Gastroesophageal sphincter (tissue), 4 donors: ENCODE measurements at regions not wholly inside any gene's neighbourhood (a gene's known extent, or its start where the extent isn't known, plus 50 kb on each side); places are given as distances from the start of the nearest gene placed in this dataset.

Experiments used
- ATAC-seq: fragments of 150-250 bp; one replicate; pipeline ENCODE4 v1.9.1; 2016; ENCODE audit warnings: mild to moderate bottlenecking, moderate library complexity
- H3K27ac ChIP-seq, 4 donors: fragments of 200-600 bp; sonication (generic) in 3 of 4; 1 replicate in 3 of 4; 2 replicates in 1 of 4; pipeline ENCODE4 v1.5.1; 2016 to 2019
- H3K27me3 ChIP-seq: fragments of 200-600 bp; sonication (generic); one replicate; pipeline ENCODE4 v1.5.1; 2019
- H3K36me3 ChIP-seq, 2 donors: fragments of 200-600 bp; sonication (generic); one replicate each; pipeline ENCODE4 v1.5.1; 2019; ENCODE audit warnings: control low read depth in 1 of 2
- H3K4me1 ChIP-seq, 3 donors: fragments of 200-600 bp; sonication (generic); 1 replicate in 2 of 3; 2 replicates in 1 of 3; pipeline ENCODE4 v1.5.1; 2016 to 2019; ENCODE audit warnings: control low read depth in 2 of 3
- H3K4me3 ChIP-seq, 2 donors: fragments of 200-600 bp; sonication (generic); one replicate each; pipeline ENCODE4 v1.5.1; 2019; ENCODE audit warnings: mild to moderate bottlenecking in 1 of 2, moderate library complexity in 1 of 2
- H3K9me3 ChIP-seq, 3 donors: fragments of 200-600 bp; sonication (generic); one replicate each; pipeline ENCODE4 v1.5.1; 2017 to 2019; ENCODE audit warnings: control low read depth in 2 of 3
- EP300 ChIP-seq: sonication (generic); formaldehyde crosslinking; IDR thresholded peaks from one replicate; pipeline ENCODE4 v1.6.1; 2017; ENCODE audit warnings: antibody characterized with exemption, mild to moderate bottlenecking
- POLR2A ChIP-seq, 2 donors: fragments of 450-650 bp; IDR thresholded peaks; one replicate each; pipeline ENCODE4 v1.6.1; 2017; ENCODE audit warnings: antibody characterized with exemption in 2 of 2, mild to moderate bottlenecking in 2 of 2, moderate library complexity in 1 of 2
- POLR2AphosphoS5 ChIP-seq: sonication (generic); formaldehyde crosslinking; IDR thresholded peaks from one replicate; pipeline ENCODE4 v1.6.1; 2017; ENCODE audit warnings: antibody characterized with exemption
- WGBS, 2 donors: methylation state at CpG; one replicate each; pipeline ENCODE4 v1.1.5; 2018; ENCODE audit warnings: low coverage in 1 of 2; 5-methylcytosine and 5-hydroxymethylcytosine counted together
- TF ChIP-seq, protein P1 (sequence below), 4 experiments: fragments of 200-600 bp in 2 of 4; fragments of 450-650 bp in 2 of 4; sonication (generic) in 1 of 4; IDR thresholded peaks; one replicate each; pipeline ENCODE4 v1.5.1; 2017 to 2019; ENCODE audit warnings: antibody characterized with exemption in 4 of 4, mild to moderate bottlenecking in 2 of 4, moderate library complexity in 2 of 4

DNA sequence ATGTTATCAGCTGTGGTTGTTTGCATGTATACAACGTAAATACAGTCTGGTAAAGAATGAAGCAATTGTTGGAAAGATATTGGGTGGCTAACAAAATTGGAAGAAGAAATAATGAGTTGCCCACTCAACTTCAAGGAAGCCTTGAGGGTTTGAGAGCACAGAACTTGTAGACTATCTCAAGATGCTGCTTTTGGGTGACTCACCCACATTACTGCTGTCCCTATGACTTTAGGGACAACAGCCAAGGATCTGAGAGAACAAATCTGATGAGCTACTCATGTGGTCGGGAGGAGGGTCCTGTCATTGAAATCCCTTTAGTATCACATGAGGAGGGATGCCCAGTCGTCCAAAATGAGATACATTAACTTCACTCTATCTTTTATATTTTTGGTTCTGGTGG, 261.8 kb downstream of the GAS1 start:
- Histone ChIP-seq H3K4me1 (peaks cover 0 to 11% (median 0%) of the 10 kb centered on the region in 3 donors), H3K36me3 (no peaks in the 10 kb centered on the region), H3K27me3 (no peaks in the 10 kb centered on the region), H3K4me3 (no peak overlapping the region), H3K9me3 (no peaks in the 10 kb centered on the region), H3K27ac (no peak overlapping the region)
- 86 to 100% methylated on average over 3 of the region's 3 CpGs for WGBS, 2 donors
- TF ChIP-seq EP300 = no peak
- TF ChIP-seq POLR2A (IDR thresholded peaks at IDR 0.05) = no peak
- TF ChIP-seq POLR2AphosphoS5 = no peak
- TF ChIP-seq, protein P1, sequence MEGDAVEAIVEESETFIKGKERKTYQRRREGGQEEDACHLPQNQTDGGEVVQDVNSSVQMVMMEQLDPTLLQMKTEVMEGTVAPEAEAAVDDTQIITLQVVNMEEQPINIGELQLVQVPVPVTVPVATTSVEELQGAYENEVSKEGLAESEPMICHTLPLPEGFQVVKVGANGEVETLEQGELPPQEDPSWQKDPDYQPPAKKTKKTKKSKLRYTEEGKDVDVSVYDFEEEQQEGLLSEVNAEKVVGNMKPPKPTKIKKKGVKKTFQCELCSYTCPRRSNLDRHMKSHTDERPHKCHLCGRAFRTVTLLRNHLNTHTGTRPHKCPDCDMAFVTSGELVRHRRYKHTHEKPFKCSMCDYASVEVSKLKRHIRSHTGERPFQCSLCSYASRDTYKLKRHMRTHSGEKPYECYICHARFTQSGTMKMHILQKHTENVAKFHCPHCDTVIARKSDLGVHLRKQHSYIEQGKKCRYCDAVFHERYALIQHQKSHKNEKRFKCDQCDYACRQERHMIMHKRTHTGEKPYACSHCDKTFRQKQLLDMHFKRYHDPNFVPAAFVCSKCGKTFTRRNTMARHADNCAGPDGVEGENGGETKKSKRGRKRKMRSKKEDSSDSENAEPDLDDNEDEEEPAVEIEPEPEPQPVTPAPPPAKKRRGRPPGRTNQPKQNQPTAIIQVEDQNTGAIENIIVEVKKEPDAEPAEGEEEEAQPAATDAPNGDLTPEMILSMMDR (IDR thresholded peaks at IDR 0.05) = no peak
- no peak for ATAC-seq

DNA sequence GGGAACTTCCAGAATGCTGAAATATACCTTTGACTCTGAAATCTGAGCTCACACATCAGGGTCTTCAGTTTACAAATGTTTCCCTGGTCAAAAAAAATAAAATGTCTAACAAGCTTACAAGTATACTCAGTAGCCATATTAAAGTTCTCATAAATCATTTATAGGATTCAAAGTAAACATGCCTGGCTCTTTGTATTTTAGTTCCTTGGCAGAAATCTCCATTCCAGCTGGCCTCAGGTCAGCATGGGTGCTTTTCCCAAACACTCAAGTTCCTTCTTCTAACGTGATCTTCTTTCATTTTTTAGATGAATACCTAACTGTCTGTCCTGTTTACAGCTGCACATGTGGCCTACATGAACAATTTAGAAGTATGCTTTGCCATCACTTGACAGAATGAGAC, 263.2 kb downstream of the GAS1 start:
- Histone ChIP-seq H3K36me3 (no peaks in the 10 kb centered on the region), H3K4me3 (no peak overlapping the region), H3K9me3 (no peaks in the 10 kb centered on the region), H3K4me1 (peaks cover 0 to 11% (median 0%) of the 10 kb centered on the region in 3 donors), H3K27ac (no peak overlapping the region), H3K27me3 (no peaks in the 10 kb centered on the region)
- no peak for ATAC-seq
- 0 to 14% methylated on average over 1 of the region's 1 CpG for WGBS, 2 donors
- no peak for TF ChIP-seq POLR2A (IDR thresholded peaks at IDR 0.05)
- no peak for TF ChIP-seq POLR2AphosphoS5
- TF ChIP-seq EP300 = no peak
- TF ChIP-seq, protein P1 (IDR thresholded peaks at IDR 0.05) = no peak

DNA sequence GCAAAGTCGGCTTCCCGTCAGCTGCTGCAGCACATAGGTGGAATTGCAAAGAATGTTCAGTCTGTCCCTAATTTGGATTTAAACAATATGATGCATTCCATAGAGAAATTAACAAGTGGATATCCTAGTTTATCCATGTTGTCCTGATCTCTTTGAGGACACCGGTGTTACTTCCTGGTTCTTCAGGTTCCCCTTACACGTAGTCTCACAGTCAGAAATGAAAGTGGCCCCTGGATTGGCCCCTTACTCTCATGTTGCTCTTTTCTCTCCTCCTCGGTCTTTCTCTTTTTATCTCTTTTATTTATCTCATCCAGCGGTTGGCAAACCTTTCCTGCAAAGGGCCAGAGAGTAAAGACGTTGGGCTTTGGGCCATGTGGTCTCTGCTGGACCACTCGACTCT, 265.1 kb downstream of the GAS1 start:
- ATAC-seq = no peak
- no peaks in the 10 kb centered on the region for H3K27me3 ChIP-seq

DNA sequence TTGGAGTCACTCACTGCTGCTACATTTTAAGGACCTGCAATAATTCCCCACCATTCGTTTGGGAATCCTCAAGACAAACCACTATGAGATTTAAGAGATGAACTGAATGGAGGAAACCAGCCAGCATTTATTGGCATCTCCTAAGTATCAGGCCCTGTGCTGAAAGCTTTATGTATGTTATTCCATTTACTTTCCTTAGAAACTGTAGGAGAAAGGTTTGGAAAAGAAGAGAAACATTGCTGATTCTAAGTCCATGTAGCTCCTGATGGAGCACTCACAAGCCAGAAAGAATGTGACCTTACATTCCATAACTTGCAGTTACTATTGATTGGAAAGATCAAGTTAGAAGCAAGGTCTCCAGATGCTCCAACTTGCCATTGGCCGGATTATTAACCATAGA, 267.4 kb downstream of the GAS1 start:
- Histone ChIP-seq H3K27me3 (no peaks in the 10 kb centered on the region), H3K27ac (no peak overlapping the region), H3K4me1 (peaks cover 0 to 11% (median 0%) of the 10 kb centered on the region in 3 donors), H3K36me3 (no peaks in the 10 kb centered on the region), H3K4me3 (no peak overlapping the region), H3K9me3 (no peaks in the 10 kb centered on the region)
- WGBS, 2 donors = 89 to 100% methylated on average over 2 of the region's 2 CpGs
- ATAC-seq = no peak
- TF ChIP-seq POLR2A (IDR thresholded peaks at IDR 0.05) = no peak

More for the DNA sequence above, 265.1 kb downstream of the GAS1 start:
- 95 to 100% methylated on average over 3 to 8 of the region's 8 CpGs for WGBS, 2 donors
- TF ChIP-seq EP300 = no peak
- TF ChIP-seq, protein P1 (IDR thresholded peaks at IDR 0.05) = no peak
- TF ChIP-seq POLR2AphosphoS5 = no peak
- no peak for TF ChIP-seq POLR2A (IDR thresholded peaks at IDR 0.05)
- H3K4me3 ChIP-seq = no peak overlapping the region
- H3K27ac ChIP-seq = no peak overlapping the region
- peaks cover 0 to 11% (median 0%) of the 10 kb centered on the region in 3 donors for H3K4me1 ChIP-seq
- H3K9me3 ChIP-seq = no peaks in the 10 kb centered on the region
- no peaks in the 10 kb centered on the region for H3K36me3 ChIP-seq

DNA sequence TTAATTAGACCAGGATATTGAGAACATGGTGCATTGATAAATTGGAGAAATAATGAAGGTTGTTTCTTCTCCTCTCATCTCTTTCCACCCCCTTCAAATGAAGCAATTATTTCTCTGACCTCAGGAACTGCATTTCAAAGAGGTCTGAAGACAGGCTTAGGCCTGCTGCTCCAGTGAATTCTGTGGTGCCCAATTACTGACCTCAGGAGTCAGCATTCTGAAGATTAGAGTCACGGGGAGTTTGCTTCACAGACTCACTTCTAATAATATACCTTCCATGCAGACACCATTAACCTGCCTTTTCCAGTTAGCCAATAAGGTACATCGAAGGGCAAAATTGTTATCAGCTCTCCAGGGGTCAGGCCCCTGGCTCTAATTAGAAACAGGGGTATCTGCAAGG, 270.9 kb downstream of the GAS1 start:
- Histone ChIP-seq H3K27ac (no peak overlapping the region), H3K9me3 (no peaks in the 10 kb centered on the region), H3K36me3 (no peaks in the 10 kb centered on the region), H3K4me3 (no peak overlapping the region), H3K4me1 (peaks cover 0 to 5% (median 0%) of the 10 kb centered on the region in 3 donors), H3K27me3 (no peaks in the 10 kb centered on the region)
- no peak for ATAC-seq
- TF ChIP-seq EP300 = no peak
- no peak for TF ChIP-seq POLR2AphosphoS5
- TF ChIP-seq, protein P1 (IDR thresholded peaks at IDR 0.05) = no peak
- TF ChIP-seq POLR2A (IDR thresholded peaks at IDR 0.05) = no peak
- WGBS, 2 donors = 90 to 100% methylated on average over 1 to 2 of the region's 2 CpGs
